ENCODE measurements at regions not wholly inside any gene's neighbourhood (a gene's known extent, or its start where the extent isn't known, plus 50 kb on each side); places are given as distances from the start of the nearest gene placed in this dataset.
A peak's percentile ranks its signal among the peaks of the same experiment; 100 is the strongest.

DNA sequence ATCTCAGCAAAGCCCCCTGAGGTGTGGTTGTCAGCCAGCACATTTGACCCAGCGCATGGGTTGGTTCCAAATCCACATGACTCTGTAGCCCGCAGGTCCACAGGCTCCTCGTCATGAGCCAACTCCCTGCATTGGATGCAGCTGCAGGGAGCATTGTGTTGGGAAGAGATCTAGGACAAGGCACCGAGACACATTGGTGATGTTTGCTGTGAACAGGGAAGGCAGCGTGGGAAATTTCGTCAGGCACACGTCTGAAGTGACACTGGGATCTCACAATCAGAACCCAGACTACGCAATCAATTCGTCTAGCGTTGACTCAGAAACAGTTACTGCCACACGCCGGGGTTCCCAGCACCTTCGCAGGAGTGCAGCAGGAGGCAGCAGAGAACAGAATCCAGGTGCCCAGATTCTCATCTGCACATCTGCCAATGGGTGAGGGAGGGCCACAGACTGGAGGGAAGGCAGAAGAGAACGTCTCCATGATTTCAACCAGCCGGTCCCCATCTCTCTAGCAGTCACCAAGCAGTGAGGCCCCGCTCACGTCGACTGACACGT lies 177.0 kb downstream of the TTLL2 start (continued):
- TF ChIP-seq, protein P1, sequence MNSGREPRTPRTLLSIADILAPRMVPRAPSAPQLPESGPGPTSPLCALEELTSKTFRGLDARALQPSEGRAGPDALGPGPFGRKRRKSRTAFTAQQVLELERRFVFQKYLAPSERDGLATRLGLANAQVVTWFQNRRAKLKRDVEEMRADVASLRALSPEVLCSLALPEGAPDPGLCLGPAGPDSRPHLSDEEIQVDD (CRISPR knock-in tag; IDR thresholded peaks at IDR 0.05; ENCODE audit: borderline replicate concordance) = no peak; the same call in 1 of the 2 replicates
- TF ChIP-seq ATRX (CRISPR knock-in tag; IDR thresholded peaks at IDR 0.05; ENCODE audit: borderline replicate concordance) (no peak), NR2F6 (IDR thresholded peaks at IDR 0.05) (no peak), NR2F6 (CRISPR knock-in tag; IDR thresholded peaks at IDR 0.05) (0 out of 2 replicates have a peak, but pooled peaks have one; percentile 17), TRIM24 (CRISPR knock-in tag; IDR thresholded peaks at IDR 0.05) (no peak)

DNA sequence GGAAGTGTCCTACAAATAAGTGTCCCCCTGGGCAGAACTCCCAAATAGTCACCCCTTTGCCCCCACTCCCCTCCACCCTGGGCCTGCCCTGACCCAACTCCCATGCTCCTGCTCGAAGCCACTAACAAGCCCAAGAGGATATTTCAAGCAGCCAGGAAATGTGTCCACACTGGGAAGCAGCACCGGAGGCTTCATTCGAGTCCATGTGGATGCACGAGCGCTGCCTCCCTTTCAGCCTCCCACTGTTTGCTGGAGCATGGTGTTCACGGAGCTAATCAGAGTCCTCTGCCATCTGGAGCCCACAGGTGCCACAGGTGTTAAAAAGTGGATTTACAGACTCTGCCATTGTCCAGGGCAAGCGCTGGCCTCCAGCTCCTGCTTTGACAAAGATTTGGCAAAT lies 177.6 kb downstream of the TTLL2 start:
- 86% methylated on average over 7 of the region's 7 CpGs for WGBS (ENCODE audit: low lambda C conversion rate)
- peaks cover 89% of the 10 kb centered on the region for H3K4me1 ChIP-seq (ENCODE audit: insufficient read depth, low read length)
- DNase-seq (ENCODE audit: low spot score) (no peak), ATAC-seq (no peak), FAIRE-seq (no peak)
- no peaks in the 10 kb centered on the region for H3K9me3 ChIP-seq (ENCODE audit: low read length)
- no peak overlapping the region for H2AFZ ChIP-seq (ENCODE audit: low read length)
- no peaks in the 10 kb centered on the region for H3K36me3 ChIP-seq (replicated peaks in 1 of 2; ENCODE audit: control insufficient read depth in 1 of 2, insufficient read depth in 2 of 2, low read length in 2 of 2)
- H4K20me1 ChIP-seq (ENCODE audit: insufficient read depth, low read length) = no peaks in the 10 kb centered on the region
- intact Hi-C loops (cut with micrococcal nuclease; ENCODE audit: unreplicated experiment) = loop anchor here (5.0 kb wide), 2 partner anchors 325 to 395 kb away; partner anchors contain the start of gene AFDN
- no TSS peak for BruUV-seq (replicated peaks)
- H3K27me3 ChIP-seq (ENCODE audit: control insufficient read depth in 1 of 2, insufficient read depth in 2 of 2, low read length in 2 of 2) = no peaks in the 10 kb centered on the region
- H3K79me2 ChIP-seq (ENCODE audit: insufficient read depth, low read length) = no peaks in the 10 kb centered on the region
- ChIA-PET POLR2A (no interaction called here), CTCF (ENCODE audit: low intra/inter-chr PET ratio, low total read pairs) (interaction anchor here (1.3 kb wide), 1 partner anchor 396 kb away, joined by 7 read pairs; no protein-coding TSS in a partner anchor)
- 0 out of 2 replicates have a peak, but pooled peaks have one; percentile 12 for TF ChIP-seq MZF1 (CRISPR knock-in tag; IDR thresholded peaks at IDR 0.05; ENCODE audit: borderline replicate concordance)
- TF ChIP-seq, protein P2, sequence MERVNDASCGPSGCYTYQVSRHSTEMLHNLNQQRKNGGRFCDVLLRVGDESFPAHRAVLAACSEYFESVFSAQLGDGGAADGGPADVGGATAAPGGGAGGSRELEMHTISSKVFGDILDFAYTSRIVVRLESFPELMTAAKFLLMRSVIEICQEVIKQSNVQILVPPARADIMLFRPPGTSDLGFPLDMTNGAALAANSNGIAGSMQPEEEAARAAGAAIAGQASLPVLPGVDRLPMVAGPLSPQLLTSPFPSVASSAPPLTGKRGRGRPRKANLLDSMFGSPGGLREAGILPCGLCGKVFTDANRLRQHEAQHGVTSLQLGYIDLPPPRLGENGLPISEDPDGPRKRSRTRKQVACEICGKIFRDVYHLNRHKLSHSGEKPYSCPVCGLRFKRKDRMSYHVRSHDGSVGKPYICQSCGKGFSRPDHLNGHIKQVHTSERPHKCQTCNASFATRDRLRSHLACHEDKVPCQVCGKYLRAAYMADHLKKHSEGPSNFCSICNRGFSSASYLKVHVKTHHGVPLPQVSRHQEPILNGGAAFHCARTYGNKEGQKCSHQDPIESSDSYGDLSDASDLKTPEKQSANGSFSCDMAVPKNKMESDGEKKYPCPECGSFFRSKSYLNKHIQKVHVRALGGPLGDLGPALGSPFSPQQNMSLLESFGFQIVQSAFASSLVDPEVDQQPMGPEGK (CRISPR knock-in tag; IDR thresholded peaks at IDR 0.05) = no peak
- 0 out of 2 replicates have a peak, but pooled peaks have one; percentile 0 for TF ChIP-seq ZBTB42 (CRISPR knock-in tag; IDR thresholded peaks at IDR 0.05)
- no peak for TF ChIP-seq ZNF660 (CRISPR knock-in tag; IDR thresholded peaks at IDR 0.05; ENCODE audit: borderline replicate concordance, low read depth)
- H3K4me3 ChIP-seq (replicated peaks in 1 of 3; ENCODE audit: insufficient read depth in 1 of 3, low read depth in 2 of 3, low read length in 3 of 3) = no peak overlapping the region
- no peak overlapping the region for H3K4me2 ChIP-seq (ENCODE audit: low read depth, low read length)
- H3K27ac ChIP-seq (ENCODE audit: extremely low read length, insufficient read depth, low read length) = no peak overlapping the region
- H3K9ac ChIP-seq (ENCODE audit: insufficient read depth, low read depth, low read length) = no peak overlapping the region
- in situ Hi-C loops (cut with HindIII; ENCODE audit: extremely low pct_ligation_motif_present, low pct_unique_long_range_greater_than_20kb) = no loop called here
